Esophagus (tissue), 2 donors: ENCODE measurements at regions not wholly inside any gene's neighbourhood (a gene's known extent, or its start where the extent isn't known, plus 50 kb on each side); places are given as distances from the start of the nearest gene placed in this dataset.
"Not testable (repeated sequence)": the region's sequence is repeated elsewhere in the genome, so short reads cannot be mapped to it uniquely, and the experiment has no call there.

ENCODE experiments used
- H3K27ac ChIP-seq, 2 donors: one replicate each; pipeline ENCODE4 v1.5.1; 2013; ENCODE audit warnings: low read depth in 2 of 2, mild to moderate bottlenecking in 2 of 2, inconsistent platforms in 1 of 2, low read length in 1 of 2, moderate library complexity in 1 of 2
- H3K27me3 ChIP-seq, 2 donors: one replicate each; pipeline ENCODE4 v1.6.1; 2013; ENCODE audit warnings: low read length in 2 of 2, control low read depth in 1 of 2, mild to moderate bottlenecking in 1 of 2; ENCODE audit not compliant: insufficient read depth in 2 of 2, control insufficient read depth in 1 of 2
- H3K36me3 ChIP-seq, 2 donors: one replicate each; pipeline ENCODE4 v1.6.1; 2013; ENCODE audit warnings: low read length in 1 of 2; ENCODE audit not compliant: control insufficient read depth in 2 of 2, insufficient read depth in 2 of 2
- H3K4me1 ChIP-seq, 2 donors: one replicate each; pipeline ENCODE4 v1.6.1; 2013; ENCODE audit warnings: low read length in 1 of 2; ENCODE audit not compliant: control insufficient read depth in 2 of 2, insufficient read depth in 2 of 2
- H3K4me3 ChIP-seq, 2 donors: one replicate each; pipeline ENCODE4 v1.5.1; 2013; ENCODE audit warnings: low read length in 2 of 2, mild to moderate bottlenecking in 2 of 2, low read depth in 1 of 2, moderate library complexity in 1 of 2
- H3K9me3 ChIP-seq, 2 donors: one replicate each; pipeline ENCODE4 v1.6.1; 2013; ENCODE audit warnings: mild to moderate bottlenecking in 2 of 2, low read depth in 1 of 2, low read length in 1 of 2, moderate library complexity in 1 of 2; ENCODE audit not compliant: control insufficient read depth in 2 of 2, insufficient read depth in 1 of 2
- WGBS, 2 donors: extraction: QIAGEN DNeasy Blood & Tissue Kit; methylation state at CpG; one replicate each; pipeline ENCODE4 v1.1.7; 2013; 5-methylcytosine and 5-hydroxymethylcytosine counted together
- donor health status: healthy with polysubstance abuse.
- donor health status: Bipolar disorder and iron deficiency.

DNA sequence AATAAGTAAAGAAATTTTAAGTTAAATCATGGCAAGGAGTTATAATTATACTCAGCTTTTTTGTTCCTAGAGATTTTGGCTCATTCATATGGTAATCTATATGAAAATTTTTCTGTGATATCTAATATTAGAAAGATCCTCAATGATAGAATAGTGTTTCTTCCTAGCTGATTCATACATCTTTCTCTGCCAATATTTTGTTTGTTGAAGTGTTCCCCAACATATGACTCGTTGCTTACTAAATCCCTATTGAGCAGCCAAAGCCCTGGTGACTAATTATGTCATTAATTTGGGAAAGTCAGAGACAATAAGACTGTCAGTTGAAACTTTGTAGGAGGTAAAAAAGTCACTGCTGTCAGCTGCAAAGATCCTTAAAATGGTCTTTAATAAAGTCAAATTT is 1348.5 kb upstream of the CDH18 start:
- not testable (repeated sequence) for H3K4me3 ChIP-seq, H3K4me1 ChIP-seq, H3K27ac ChIP-seq, H3K27me3 ChIP-seq, H3K36me3 ChIP-seq, H3K9me3 ChIP-seq
- 11 to 23% methylated on average over 1 of the region's 1 CpG for WGBS, 2 donors

DNA sequence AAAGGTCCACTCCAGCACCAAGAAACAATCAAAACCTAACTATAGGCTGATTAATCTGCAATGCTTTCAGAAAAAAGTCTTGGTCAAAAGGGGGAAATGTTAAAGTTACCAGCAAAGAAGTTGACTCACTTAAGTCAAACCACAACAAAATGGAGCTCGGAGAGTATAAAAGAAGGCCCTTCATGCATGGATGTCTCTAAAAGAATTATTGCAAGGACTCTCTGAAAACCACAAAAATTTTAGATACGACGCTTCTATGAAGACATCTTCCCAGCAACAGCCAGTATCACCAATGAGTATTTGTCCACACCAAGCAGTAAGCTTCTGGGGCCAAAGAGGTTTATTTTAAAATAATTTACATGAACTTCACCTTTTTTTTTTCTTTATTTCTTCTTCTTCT is 1327.4 kb upstream of the CDH18 start:
- not testable (repeated sequence) for H3K4me1 ChIP-seq

DNA sequence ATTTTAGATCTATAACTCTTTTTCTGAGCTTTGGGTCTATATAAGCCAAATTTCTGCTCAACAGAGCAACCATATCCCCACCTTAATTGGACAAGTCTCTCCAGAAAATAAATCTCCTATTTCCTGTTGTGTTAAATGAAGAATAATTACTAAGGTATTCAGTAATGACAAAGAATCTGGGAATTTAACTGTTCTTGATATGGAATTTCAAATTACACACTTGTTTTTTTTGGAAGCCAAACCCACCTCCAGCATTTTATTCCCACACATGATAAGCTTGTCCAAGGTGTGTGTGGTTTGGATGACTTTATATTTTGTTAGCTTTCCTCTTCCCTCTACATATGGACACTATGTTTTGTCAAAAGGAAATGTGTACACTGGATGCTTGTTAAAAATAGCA is 1313.2 kb upstream of the CDH18 start:
- H3K4me3 ChIP-seq, H3K9me3 ChIP-seq, H3K27me3 ChIP-seq, H3K27ac ChIP-seq, H3K4me1 ChIP-seq, H3K36me3 ChIP-seq: not testable (repeated sequence)

More for the DNA sequence above, 1327.4 kb upstream of the CDH18 start:
- 88 to 90% methylated on average over 3 of the region's 3 CpGs for WGBS, 2 donors
- H3K36me3 ChIP-seq, H3K9me3 ChIP-seq, H3K27me3 ChIP-seq, H3K4me3 ChIP-seq, H3K27ac ChIP-seq: not testable (repeated sequence)

DNA sequence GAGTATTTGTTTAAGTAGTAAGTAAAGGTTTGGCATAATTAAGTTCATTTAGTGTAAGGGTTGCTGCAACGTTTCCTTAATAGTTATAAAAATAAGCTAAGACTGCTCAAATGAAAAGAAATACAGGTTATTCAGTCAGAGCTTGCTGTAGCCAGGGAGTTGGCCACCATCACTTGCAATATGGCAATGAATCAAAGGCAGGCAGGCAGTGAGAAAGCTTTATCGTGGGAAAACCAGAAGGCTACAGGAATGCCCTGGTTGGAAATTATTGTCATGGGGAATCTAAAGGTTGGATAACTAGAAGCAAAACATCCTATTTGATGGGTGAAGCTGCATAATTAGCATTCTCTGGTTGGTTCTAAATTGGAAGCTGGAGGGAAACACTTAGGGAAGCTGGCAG is 1286.4 kb upstream of the CDH18 start:
- H3K27ac ChIP-seq, H3K36me3 ChIP-seq, H3K27me3 ChIP-seq, H3K9me3 ChIP-seq, H3K4me1 ChIP-seq, H3K4me3 ChIP-seq: not testable (repeated sequence)
- WGBS, 2 donors = 51 to 55% methylated on average over 2 of the region's 2 CpGs

DNA sequence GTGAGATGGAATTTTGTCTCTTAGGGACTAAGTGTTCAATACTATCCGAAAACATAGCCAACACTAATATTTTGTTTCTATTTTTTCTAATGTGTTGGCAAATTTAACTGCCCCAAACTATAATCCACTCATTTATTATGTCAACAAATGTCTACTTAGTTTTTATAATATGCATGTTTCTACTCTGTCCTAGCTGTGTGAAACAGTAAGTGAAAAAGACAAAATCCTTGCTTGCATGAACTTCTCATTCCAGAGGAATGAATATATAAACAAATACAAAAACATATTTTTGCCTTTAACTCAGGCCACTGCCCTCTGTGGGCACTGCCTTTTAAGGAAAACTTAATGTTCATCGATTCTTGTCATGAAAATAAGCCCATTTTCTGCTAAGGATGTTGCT is 1275.4 kb upstream of the CDH18 start:
- H3K9me3 ChIP-seq = no peaks in the 10 kb centered on the region
- H3K4me3 ChIP-seq = no peak overlapping the region
- H3K27ac ChIP-seq = no peak overlapping the region
- no peaks in the 10 kb centered on the region for H3K36me3 ChIP-seq
- H3K4me1 ChIP-seq = no peaks in the 10 kb centered on the region
- WGBS, 2 donors = 49 to 56% methylated on average over 2 of the region's 2 CpGs
- H3K27me3 ChIP-seq = no peaks in the 10 kb centered on the region

DNA sequence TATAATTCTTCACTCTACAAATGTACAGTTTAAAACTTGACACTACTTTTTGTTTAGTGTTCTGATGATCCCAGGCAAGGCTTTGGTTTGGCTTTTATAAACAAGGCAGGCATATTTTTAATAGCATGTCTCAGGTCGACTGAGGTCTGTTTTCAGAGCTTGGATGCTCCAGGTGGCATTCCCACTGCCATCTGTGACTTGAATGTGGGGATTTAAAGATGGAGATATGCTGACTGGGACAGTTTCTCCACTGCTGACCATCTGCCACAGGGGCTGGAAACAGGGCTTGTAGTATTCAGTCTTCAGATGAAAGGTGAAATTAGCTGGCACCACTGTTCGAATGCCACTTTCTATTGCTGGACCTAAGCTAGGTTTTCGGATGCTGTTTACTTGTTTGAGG is 1266.2 kb upstream of the CDH18 start:
- Histone ChIP-seq H3K4me3 (no peak overlapping the region), H3K9me3 (no peaks in the 10 kb centered on the region), H3K4me1 (no peaks in the 10 kb centered on the region), H3K27me3 (no peaks in the 10 kb centered on the region), H3K27ac (no peak overlapping the region), H3K36me3 (no peaks in the 10 kb centered on the region)
- WGBS, 2 donors = 65 to 74% methylated on average over 3 of the region's 3 CpGs

DNA sequence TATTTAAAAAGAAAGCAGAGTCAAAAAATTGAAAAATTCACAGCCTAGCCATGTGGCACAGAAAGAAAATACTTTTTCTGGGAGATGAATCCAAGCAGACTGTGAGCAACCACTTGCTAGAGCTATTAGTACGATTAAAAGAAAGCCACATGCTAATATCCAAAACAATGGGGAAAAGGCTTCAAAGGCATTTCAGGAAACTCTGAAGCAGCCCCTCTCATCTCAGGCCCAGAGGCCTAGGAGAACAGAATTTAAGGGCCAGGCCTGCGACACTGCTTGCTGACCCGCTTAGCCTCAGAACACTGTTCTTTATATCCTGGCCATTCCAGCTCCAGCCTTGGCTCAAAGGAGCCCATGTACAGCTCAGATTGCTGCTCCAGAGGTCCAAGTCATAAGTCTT is 1257.0 kb upstream of the CDH18 start:
- H3K27me3 ChIP-seq = no peaks in the 10 kb centered on the region
- WGBS, 2 donors = 48 to 50% methylated on average over 3 of the region's 3 CpGs
- H3K36me3 ChIP-seq = no peaks in the 10 kb centered on the region
- no peaks in the 10 kb centered on the region for H3K4me1 ChIP-seq
- no peak overlapping the region for H3K27ac ChIP-seq
- H3K9me3 ChIP-seq = no peaks in the 10 kb centered on the region
- no peak overlapping the region for H3K4me3 ChIP-seq

DNA sequence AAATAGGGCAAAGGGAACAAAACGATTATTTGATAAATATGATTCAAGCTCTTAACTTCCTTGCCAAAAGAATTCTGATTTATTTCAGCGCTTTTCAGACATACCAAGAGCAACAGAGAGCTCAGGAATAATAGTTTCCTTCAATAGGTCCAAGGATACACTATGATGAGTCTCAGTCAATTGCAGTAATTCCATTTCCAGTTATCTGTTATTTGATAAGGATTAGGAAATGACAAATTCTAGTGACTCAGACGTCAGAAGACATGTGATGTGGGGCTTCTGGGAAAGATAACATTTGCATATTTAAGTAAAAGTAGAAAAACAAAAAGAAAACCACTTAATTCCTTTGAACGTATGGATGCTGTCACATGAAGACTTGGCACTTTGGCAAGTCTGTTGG is 1250.8 kb upstream of the CDH18 start:
- 65% methylated on average over 4 of the region's 4 CpGs for WGBS, 2 donors
- no peaks in the 10 kb centered on the region for H3K9me3 ChIP-seq
- H3K27ac ChIP-seq = no peak overlapping the region
- H3K36me3 ChIP-seq = no peaks in the 10 kb centered on the region
- H3K27me3 ChIP-seq = no peaks in the 10 kb centered on the region
- no peak overlapping the region for H3K4me3 ChIP-seq
- H3K4me1 ChIP-seq = no peaks in the 10 kb centered on the region

DNA sequence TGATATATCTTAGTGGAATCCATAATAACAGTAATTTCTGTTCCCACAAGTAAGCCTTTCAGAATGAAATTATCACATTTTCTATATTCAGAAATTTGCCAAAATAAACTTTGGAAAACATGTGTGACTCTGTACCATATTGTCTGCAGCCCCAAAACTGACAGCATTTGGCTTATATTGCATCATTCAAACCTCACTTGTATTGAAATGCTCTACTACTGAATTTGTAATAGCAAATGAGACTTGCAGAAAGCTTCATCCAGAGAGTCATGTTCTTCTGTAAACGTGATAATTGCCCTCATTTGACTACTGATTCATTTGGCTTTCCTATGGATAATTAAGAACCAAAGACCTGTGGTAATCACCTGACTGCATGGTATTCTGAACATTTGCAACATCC is 1249.5 kb upstream of the CDH18 start:
- H3K27me3 ChIP-seq = no peaks in the 10 kb centered on the region
- no peak overlapping the region for H3K27ac ChIP-seq
- no peaks in the 10 kb centered on the region for H3K4me1 ChIP-seq
- H3K9me3 ChIP-seq = no peaks in the 10 kb centered on the region
- no peak overlapping the region for H3K4me3 ChIP-seq
- no peaks in the 10 kb centered on the region for H3K36me3 ChIP-seq
- 12 to 19% methylated on average over 1 of the region's 1 CpG for WGBS, 2 donors

DNA sequence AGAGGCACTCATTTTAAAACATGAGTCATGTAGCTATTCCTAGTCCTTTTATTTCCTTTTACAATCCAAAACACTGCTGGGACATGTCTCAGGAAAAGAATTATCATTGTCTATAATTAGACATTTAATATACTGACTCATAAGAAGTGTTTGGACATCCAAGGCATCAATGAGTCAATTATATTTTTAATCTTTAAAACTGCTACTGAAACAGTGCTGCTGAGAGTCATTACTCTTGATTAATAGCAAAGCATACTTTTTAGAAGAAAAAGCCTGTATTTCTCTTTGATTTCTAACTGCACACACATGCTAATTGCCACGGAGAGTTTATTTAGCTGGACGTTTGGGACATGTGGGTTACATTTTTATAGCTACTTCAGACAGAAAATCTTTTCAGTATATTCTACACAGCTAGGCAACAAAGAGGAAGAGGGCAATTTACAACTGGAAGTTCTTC is 1249.0 kb upstream of the CDH18 start:
- H3K9me3 ChIP-seq = no peaks in the 10 kb centered on the region
- H3K4me3 ChIP-seq = no peak overlapping the region
- H3K4me1 ChIP-seq = no peaks in the 10 kb centered on the region
- 14 to 16% methylated on average over 2 of the region's 2 CpGs for WGBS, 2 donors
- no peaks in the 10 kb centered on the region for H3K36me3 ChIP-seq
- no peaks in the 10 kb centered on the region for H3K27me3 ChIP-seq
- no peak overlapping the region for H3K27ac ChIP-seq
